ENCODE measurements at regions not wholly inside any gene's neighbourhood (a gene's known extent, or its start where the extent isn't known, plus 50 kb on each side); places are given as distances from the start of the nearest gene placed in this dataset.
A peak's percentile ranks its signal among the peaks of the same experiment; 100 is the strongest.

- no peaks in the 10 kb centered on the region for H3K9me2 ChIP-seq (ENCODE audit: insufficient read depth)
- peak overlapping the region; percentile 30; the same call in 1 of the 2 replicates for H3K4me2 ChIP-seq (ENCODE audit: low read length)
- H3K79me2 ChIP-seq (ENCODE audit: insufficient read depth, low read length), result no peaks in the 10 kb centered on the region
- CTCF ChIA-PET, result interaction anchor here (1.0 to 1.6 kb wide), 3 partner anchors 9 to 16 kb away, joined by 3 to 9 read pairs (median 7); no protein-coding TSS in a partner anchor
- RAD21 ChIA-PET (ENCODE audit: low non-redundant PET in 1 of 2, low total read pairs in 2 of 2, uncharacterized antibody in 2 of 2, unreplicated experiment in 2 of 2), result no interaction called here
- H3K36me3 ChIP-seq (ENCODE audit: control insufficient read depth in 1 of 2, insufficient read depth in 2 of 2, low read length in 2 of 2), result no peaks in the 10 kb centered on the region
- no peak overlapping the region for H3K4me3 ChIP-seq (replicated peaks in 1 of 2; ENCODE audit: low read depth in 1 of 2, low read length in 2 of 2)
- no peaks in the 10 kb centered on the region for H3K27me3 ChIP-seq (ENCODE audit: insufficient read depth, low read length)
- peak overlapping the region; percentile 56 for H2AFZ ChIP-seq (ENCODE audit: low read depth, low read length, poor library complexity, severe bottlenecking)
- no peaks in the 10 kb centered on the region for H4K20me1 ChIP-seq (ENCODE audit: insufficient read depth)
- H3K9ac ChIP-seq (ENCODE audit: low read length), result no peak overlapping the region
- H3K9me3 ChIP-seq (ENCODE audit: control insufficient read depth in 1 of 2, insufficient read depth in 1 of 2, low read depth in 1 of 2, low read length in 2 of 2), result no peaks in the 10 kb centered on the region
- ATAC-seq (peak; percentile 98), DNase-seq (ENCODE audit: low read depth, low spot score) (peak; percentile 56)
- TF ChIP-seq EZH2phosphoT487 (IDR thresholded peaks at IDR 0.05; ENCODE audit: borderline replicate concordance) (no peak), CEBPB (IDR thresholded peaks at IDR 0.05; ENCODE audit: low read depth) (no peak), SRF (IDR thresholded peaks at IDR 0.05; ENCODE audit: low read depth) (no peak), ATF3 (IDR thresholded peaks at IDR 0.05) (no peak), POLR2AphosphoS5 (IDR thresholded peaks at IDR 0.05; ENCODE audit: low read depth, low read length) (no peak), SP1 (IDR thresholded peaks at IDR 0.05; ENCODE audit: low read depth) (no peak), CTCF (IDR thresholded peaks at IDR 0.05 in 2 of 3, conservative IDR thresholded peaks at IDR 0.05 in 1 of 3; ENCODE audit: borderline replicate concordance in 1 of 3, insufficient read depth in 1 of 3, low read depth in 2 of 3, low read length in 2 of 3) (peak; percentile 36 to 46 (median 44); a peak in 4 of 6 replicates), EZH2 (IDR thresholded peaks at IDR 0.05) (no peak), JUND (IDR thresholded peaks at IDR 0.05) (no peak), REST (IDR thresholded peaks at IDR 0.05; ENCODE audit: low read depth) (no peak), CBX3 (IDR thresholded peaks at IDR 0.05; ENCODE audit: low read depth) (no peak), RAD21 (IDR thresholded peaks at IDR 0.05; ENCODE audit: low read depth) (peak; percentile 44; the same call in 1 of the 2 replicates), YY1 (IDR thresholded peaks at IDR 0.05; ENCODE audit: extremely low read depth, insufficient replicate concordance, low read depth, low read length) (no peak), MAX (IDR thresholded peaks at IDR 0.05) (no peak)
- intact Hi-C loops (cut with micrococcal nuclease), result no loop called here
- peaks cover 0 to 9% of the 10 kb centered on the region in 2 experiments; a peak in 1 of 4 replicates for H3K4me1 ChIP-seq (ENCODE audit: control insufficient read depth in 1 of 2, insufficient read depth in 2 of 2, low read length in 2 of 2)
- H3K27ac ChIP-seq (ENCODE audit: low read depth, low read length), result no peak overlapping the region
- POLR2A ChIA-PET, result no interaction called here
- no TSS peak for BruUV-seq (replicated peaks)
Observed at GRCh38 chr9:78130004-78130403, 98.4 kb upstream of the GNAQ start.

Measured in HCT116 (cell line).